ENCODE measurements at regions not wholly inside any gene's neighbourhood (a gene's known extent, or its start where the extent isn't known, plus 50 kb on each side); places are given as distances from the start of the nearest gene placed in this dataset.

- Histone ChIP-seq H3K4me3 (no peak overlapping the region), H3K27ac (no peak overlapping the region), H3K36me3 (no peaks in the 10 kb centered on the region), H3K27me3 (replicated peaks) (no peaks in the 10 kb centered on the region), H3K4me1 (replicated peaks) (no peaks in the 10 kb centered on the region), H3K9me3 (replicated peaks) (no peaks in the 10 kb centered on the region)
- no peak for DNase-seq (ENCODE audit: low read depth in 1 of 2, low spot score in 2 of 2)
These were observed 397.5 kb downstream of the CDC14C start for GRCh38 chr7:49321843-49322242.

GRCh38 chr7:49322476-49322875 lies 398.1 kb downstream of the CDC14C start:
- H3K4me3 ChIP-seq = no peak overlapping the region
- no peaks in the 10 kb centered on the region for H3K27me3 ChIP-seq (replicated peaks)
- no peak for DNase-seq (ENCODE audit: low read depth in 1 of 2, low spot score in 2 of 2)
- no peaks in the 10 kb centered on the region for H3K36me3 ChIP-seq
- H3K4me1 ChIP-seq (replicated peaks) = no peaks in the 10 kb centered on the region
- H3K27ac ChIP-seq = no peak overlapping the region
- no peaks in the 10 kb centered on the region for H3K9me3 ChIP-seq (replicated peaks)

DNA sequence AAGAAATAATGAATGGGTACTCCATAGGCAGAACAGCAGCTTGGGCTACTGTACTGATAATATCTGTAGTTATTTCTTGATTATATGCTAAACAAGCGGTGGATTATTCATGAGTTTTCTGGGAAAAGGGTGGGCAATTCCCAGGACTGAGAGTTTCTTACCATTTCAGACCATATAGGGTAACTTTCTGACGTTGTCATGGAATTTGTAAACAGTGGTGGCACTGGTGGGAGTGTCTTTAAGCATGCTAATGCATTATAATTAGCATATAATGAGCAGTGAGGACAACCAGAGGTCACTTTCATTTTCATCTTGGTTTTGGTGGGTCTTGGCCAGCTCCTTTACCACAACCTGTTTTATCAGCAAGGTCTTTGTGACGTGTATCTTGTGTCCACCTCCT lies 399.7 kb downstream of the CDC14C start:
- Histone ChIP-seq H3K27me3 (replicated peaks) (no peaks in the 10 kb centered on the region), H3K9me3 (replicated peaks) (no peaks in the 10 kb centered on the region), H3K36me3 (no peaks in the 10 kb centered on the region), H3K27ac (no peak overlapping the region), H3K4me3 (no peak overlapping the region), H3K4me1 (replicated peaks) (no peaks in the 10 kb centered on the region)
- DNase-seq (ENCODE audit: low read depth in 1 of 2, low spot score in 2 of 2) = no peak

- Histone ChIP-seq H3K9me3 (replicated peaks) (no peaks in the 10 kb centered on the region), H3K27me3 (replicated peaks) (no peaks in the 10 kb centered on the region), H3K36me3 (no peaks in the 10 kb centered on the region), H3K4me1 (replicated peaks) (no peaks in the 10 kb centered on the region), H3K27ac (no peak overlapping the region), H3K4me3 (no peak overlapping the region)
- DNase-seq (ENCODE audit: low read depth in 1 of 2, low spot score in 2 of 2) = no peak
These were observed 400.4 kb downstream of the CDC14C start for GRCh38 chr7:49324707-49325106.

DNA sequence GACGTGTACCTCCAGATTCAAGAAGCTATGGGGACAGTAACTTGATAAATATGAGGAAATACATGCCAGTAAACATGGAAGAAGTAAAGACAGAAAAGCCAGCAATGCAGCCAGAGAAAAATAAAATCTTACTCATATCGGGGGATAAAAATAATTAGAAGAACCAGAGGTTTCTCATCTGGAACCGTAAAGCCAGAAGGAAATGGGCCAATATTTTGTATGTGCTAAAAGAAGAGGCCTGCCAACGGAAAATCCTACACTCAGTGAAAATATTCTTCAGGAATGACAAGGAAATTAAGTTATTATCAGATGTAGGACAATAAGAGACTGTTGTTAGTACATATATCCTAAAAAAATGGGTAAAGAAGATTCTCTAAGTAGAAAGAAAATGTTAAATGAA lies 401.2 kb downstream of the CDC14C start:
- Histone ChIP-seq H3K4me1 (replicated peaks) (no peaks in the 10 kb centered on the region), H3K4me3 (no peak overlapping the region), H3K36me3 (no peaks in the 10 kb centered on the region), H3K27ac (no peak overlapping the region), H3K9me3 (replicated peaks) (no peaks in the 10 kb centered on the region), H3K27me3 (replicated peaks) (no peaks in the 10 kb centered on the region)
- no peak for DNase-seq (ENCODE audit: low read depth in 1 of 2, low spot score in 2 of 2)

DNA sequence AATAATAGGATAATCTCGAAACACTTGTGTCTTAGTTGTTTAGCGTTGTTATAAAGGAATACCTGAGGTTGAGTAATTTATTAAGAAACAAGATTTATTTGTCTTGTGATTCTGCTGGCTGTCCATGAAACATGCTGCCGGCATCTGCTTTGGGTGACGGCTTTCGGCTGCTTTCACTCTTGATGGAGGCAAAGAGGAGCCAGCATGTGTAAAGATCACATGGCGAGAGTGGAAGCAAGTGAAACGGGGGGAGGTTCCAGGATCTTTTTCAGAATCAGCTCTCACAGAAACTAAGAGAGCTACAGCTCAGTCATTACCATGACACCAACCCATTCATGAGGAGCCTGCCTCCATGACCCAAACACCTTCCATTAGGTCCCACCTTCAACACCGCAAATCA lies 402.8 kb downstream of the CDC14C start:
- DNase-seq (ENCODE audit: low read depth in 1 of 2, low spot score in 2 of 2) = no peak
- no peak overlapping the region for H3K4me3 ChIP-seq
- H3K36me3 ChIP-seq = no peaks in the 10 kb centered on the region
- H3K27me3 ChIP-seq (replicated peaks) = no peaks in the 10 kb centered on the region
- no peaks in the 10 kb centered on the region for H3K9me3 ChIP-seq (replicated peaks)
- H3K4me1 ChIP-seq (replicated peaks) = no peaks in the 10 kb centered on the region
- no peak overlapping the region for H3K27ac ChIP-seq

DNA sequence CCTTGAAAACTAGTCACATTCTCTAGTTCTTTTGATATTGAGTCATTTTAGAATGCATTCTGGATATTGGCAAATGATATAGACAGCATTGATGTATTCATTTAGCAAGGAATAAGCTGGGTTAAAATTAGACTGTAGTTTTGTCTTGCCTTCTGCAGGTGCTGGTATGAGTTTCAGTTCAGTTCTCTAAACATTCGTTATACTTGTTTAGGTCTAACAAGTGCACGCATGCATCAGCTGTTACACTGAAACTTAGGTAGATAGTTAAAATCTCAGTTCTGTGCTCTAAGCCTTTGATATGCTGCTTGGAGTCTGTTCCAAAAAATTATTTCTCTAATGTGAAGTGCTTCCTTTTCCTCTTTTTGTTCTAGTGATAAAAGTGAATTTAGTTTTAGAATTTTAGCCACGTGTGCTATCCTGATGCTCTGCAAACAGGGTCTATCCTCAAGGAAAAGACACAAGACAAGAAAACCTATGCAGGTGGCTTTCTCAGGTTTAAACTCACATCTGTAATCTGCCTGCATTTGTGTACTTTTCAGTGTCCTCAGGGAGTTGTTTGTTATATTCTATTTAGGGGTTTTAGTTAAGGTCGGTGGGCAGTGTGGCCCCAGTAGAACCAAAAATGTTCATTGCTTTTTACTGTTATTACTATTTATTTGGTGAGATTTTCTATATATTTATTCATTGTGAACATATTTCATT lies 409.0 kb downstream of the CDC14C start:
- Histone ChIP-seq H3K27ac (no peak overlapping the region), H3K36me3 (no peaks in the 10 kb centered on the region), H3K4me3 (no peak overlapping the region), H3K27me3 (replicated peaks) (no peaks in the 10 kb centered on the region), H3K4me1 (replicated peaks) (no peaks in the 10 kb centered on the region), H3K9me3 (replicated peaks) (no peaks in the 10 kb centered on the region)
- DNase-seq (ENCODE audit: low read depth in 1 of 2, low spot score in 2 of 2) = no peak

DNA sequence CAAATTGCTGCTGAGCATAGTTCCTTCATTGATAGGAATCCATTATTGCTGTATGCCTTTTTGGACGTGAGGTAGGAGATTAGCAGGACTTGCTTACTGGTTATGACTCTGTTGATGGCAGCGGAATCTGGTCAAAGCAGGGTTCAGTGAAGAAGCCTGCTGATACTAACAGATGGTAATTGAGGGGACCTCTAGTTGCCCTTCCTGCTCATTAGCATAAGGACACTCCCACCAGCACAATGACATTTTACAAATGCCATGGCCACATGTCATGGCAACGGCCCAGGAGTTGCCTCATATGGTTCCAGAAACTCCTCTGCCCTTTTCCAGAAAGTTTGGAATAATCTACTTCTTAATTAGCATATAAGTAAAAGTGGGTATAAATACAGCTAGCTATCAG lies 417.5 kb downstream of the CDC14C start:
- no peaks in the 10 kb centered on the region for H3K27me3 ChIP-seq (replicated peaks)
- H3K27ac ChIP-seq = no peak overlapping the region
- no peak overlapping the region for H3K4me3 ChIP-seq
- DNase-seq (ENCODE audit: low read depth in 1 of 2, low spot score in 2 of 2) = no peak
- H3K4me1 ChIP-seq (replicated peaks) = no peaks in the 10 kb centered on the region
- no peaks in the 10 kb centered on the region for H3K36me3 ChIP-seq
- no peaks in the 10 kb centered on the region for H3K9me3 ChIP-seq (replicated peaks)

GRCh38 chr7:49344556-49344955 lies 420.2 kb downstream of the CDC14C start:
- DNase-seq (ENCODE audit: low read depth in 1 of 2, low spot score in 2 of 2) = no peak
- Histone ChIP-seq H3K36me3 (no peaks in the 10 kb centered on the region), H3K27me3 (replicated peaks) (no peaks in the 10 kb centered on the region), H3K27ac (no peak overlapping the region), H3K4me3 (no peak overlapping the region), H3K4me1 (replicated peaks) (no peaks in the 10 kb centered on the region), H3K9me3 (replicated peaks) (no peaks in the 10 kb centered on the region)

DNA sequence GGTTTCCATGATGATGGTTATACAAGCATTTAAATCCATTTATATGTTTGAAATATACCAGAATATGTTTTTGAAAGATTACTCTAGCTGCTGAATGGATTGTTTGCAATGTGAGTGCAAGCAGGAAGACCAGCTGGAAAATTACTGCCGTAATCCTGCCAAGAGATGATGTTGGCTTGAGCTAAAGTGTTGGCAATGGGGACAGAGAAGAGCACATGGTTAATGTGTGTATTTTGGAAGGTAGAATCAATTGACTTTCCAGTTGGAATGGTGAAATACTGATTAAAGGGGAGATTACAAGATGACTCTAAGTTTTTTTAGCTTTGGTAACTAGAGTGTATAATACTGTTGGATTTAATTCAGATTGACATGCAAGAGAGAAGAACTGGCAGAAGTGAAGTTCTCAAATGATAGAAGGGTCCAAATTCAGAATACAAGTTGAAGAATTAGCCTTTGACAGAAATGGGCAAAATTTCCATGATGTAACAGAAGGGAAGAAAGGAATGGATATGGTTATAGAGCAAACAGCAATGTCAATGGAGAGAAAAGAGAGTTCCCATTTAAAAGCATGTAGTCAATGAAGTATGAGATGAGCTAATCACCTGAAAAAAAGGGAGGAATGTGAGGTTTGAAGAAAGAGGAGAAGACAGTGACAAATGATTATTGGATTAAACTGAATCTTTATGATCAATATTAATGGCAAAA lies 422.0 kb downstream of the CDC14C start:
- Histone ChIP-seq H3K27me3 (replicated peaks) (no peaks in the 10 kb centered on the region), H3K4me3 (no peak overlapping the region), H3K4me1 (replicated peaks) (no peaks in the 10 kb centered on the region), H3K36me3 (no peaks in the 10 kb centered on the region), H3K9me3 (replicated peaks) (no peaks in the 10 kb centered on the region), H3K27ac (no peak overlapping the region)
- no peak for DNase-seq (ENCODE audit: low read depth in 1 of 2, low spot score in 2 of 2)

GRCh38 chr7:49367072-49367471 lies 406.4 kb upstream of the VWC2 start:
- Histone ChIP-seq H3K27ac (no peak overlapping the region), H3K36me3 (no peaks in the 10 kb centered on the region), H3K4me3 (no peak overlapping the region), H3K4me1 (replicated peaks) (no peaks in the 10 kb centered on the region), H3K9me3 (replicated peaks) (no peaks in the 10 kb centered on the region; the same call in 1 of the 2 replicates), H3K27me3 (replicated peaks) (no peaks in the 10 kb centered on the region)
- no peak for DNase-seq (ENCODE audit: low read depth in 1 of 2, low spot score in 2 of 2)

- H3K4me1 ChIP-seq (replicated peaks) = no peaks in the 10 kb centered on the region
- H3K36me3 ChIP-seq = no peaks in the 10 kb centered on the region
- H3K4me3 ChIP-seq = no peak overlapping the region
- no peaks in the 10 kb centered on the region; the same call in 1 of the 2 replicates for H3K9me3 ChIP-seq (replicated peaks)
- H3K27ac ChIP-seq = no peak overlapping the region
- no peaks in the 10 kb centered on the region for H3K27me3 ChIP-seq (replicated peaks)
- DNase-seq (ENCODE audit: low read depth in 1 of 2, low spot score in 2 of 2) = no peak
These were observed 401.7 kb upstream of the VWC2 start for GRCh38 chr7:49371771-49372170.

DNA sequence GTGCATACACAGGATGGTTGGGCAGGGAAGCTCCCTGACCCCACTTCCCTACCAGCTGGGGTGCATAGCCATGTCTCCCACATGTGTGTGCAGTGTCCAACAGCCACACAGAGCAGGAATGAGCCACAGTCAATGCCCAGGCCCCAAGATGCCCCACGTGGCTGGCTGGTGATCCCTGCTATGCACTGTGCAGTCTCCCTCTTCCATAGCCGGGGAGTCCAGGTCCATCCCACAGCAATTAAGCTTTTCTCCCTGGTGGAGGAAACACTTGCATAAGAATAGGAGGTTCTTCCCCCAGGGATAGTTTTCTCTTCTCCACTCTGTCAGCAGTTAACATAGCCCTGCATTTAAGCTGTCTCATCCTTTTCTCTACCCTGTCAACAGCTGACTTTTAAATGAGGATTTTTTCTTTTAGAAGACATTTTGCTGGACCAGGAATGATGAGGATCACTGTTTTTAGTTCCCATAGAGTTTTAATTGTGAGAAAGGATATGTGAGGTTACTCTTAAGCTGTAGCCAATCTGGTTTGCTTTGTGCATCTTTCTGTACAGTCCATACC lies 396.5 kb upstream of the VWC2 start:
- Histone ChIP-seq H3K4me3 (no peak overlapping the region), H3K36me3 (no peaks in the 10 kb centered on the region), H3K27ac (no peak overlapping the region), H3K27me3 (replicated peaks) (no peaks in the 10 kb centered on the region), H3K4me1 (replicated peaks) (no peaks in the 10 kb centered on the region), H3K9me3 (replicated peaks) (no peaks in the 10 kb centered on the region)
- no peak for DNase-seq (ENCODE audit: low read depth in 1 of 2, low spot score in 2 of 2)

DNA sequence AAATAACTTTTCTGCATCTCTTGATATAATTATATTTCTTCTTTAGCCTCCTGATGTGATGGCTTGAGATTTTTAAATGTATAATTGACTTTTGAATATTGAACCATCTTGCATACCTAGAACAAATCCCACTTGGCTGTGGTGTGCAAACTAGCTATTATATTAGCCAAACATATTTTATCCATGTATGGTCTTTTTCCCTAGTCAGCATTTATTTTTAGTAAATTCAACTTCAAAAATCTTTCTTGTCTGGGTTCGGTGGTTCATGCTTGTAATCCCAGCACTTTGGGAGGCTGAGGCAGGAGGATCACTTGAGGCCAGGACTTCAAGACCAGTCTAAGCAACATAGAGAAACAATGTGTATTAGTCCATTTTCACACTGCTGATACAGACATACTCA lies 386.6 kb upstream of the VWC2 start:
- H3K4me3 ChIP-seq = no peak overlapping the region
- no peak overlapping the region for H3K27ac ChIP-seq
- H3K9me3 ChIP-seq (replicated peaks) = no peaks in the 10 kb centered on the region
- no peaks in the 10 kb centered on the region for H3K27me3 ChIP-seq (replicated peaks)
- no peak for DNase-seq (ENCODE audit: low read depth in 1 of 2, low spot score in 2 of 2)
- H3K4me1 ChIP-seq (replicated peaks) = no peaks in the 10 kb centered on the region
- no peaks in the 10 kb centered on the region for H3K36me3 ChIP-seq
